ENCODE measurements at regions not wholly inside any gene's neighbourhood (a gene's known extent, or its start where the extent isn't known, plus 50 kb on each side); places are given as distances from the start of the nearest gene placed in this dataset.

GRCh38 chr17:70772761-70773160 lies 603.4 kb downstream of the KCNJ2 start:
- no peak for TF ChIP-seq EZH2 (IDR thresholded peaks at IDR 0.05; ENCODE audit: borderline replicate concordance, low read length)
- TF ChIP-seq CTCF (conservative IDR thresholded peaks at IDR 0.05 in 1 of 2, IDR thresholded peaks at IDR 0.05 in 1 of 2; ENCODE audit: extremely low read depth in 1 of 2, insufficient read depth in 1 of 2, low read depth in 1 of 2, low read length in 2 of 2) = no peak

Measured in mammary epithelial cell (primary cell).